Amniotic stem cell (primary cell): ENCODE measurements at regions not wholly inside any gene's neighbourhood (a gene's known extent, or its start where the extent isn't known, plus 50 kb on each side); places are given as distances from the start of the nearest gene placed in this dataset.
"Not testable (repeated sequence)": the region's sequence is repeated elsewhere in the genome, so short reads cannot be mapped to it uniquely, and the experiment has no call there.

Experiments used
- DNase-seq: peaks from one replicate; lab custom pipeline; 2025; lab: John Stamatoyannopoulos, UW

DNA sequence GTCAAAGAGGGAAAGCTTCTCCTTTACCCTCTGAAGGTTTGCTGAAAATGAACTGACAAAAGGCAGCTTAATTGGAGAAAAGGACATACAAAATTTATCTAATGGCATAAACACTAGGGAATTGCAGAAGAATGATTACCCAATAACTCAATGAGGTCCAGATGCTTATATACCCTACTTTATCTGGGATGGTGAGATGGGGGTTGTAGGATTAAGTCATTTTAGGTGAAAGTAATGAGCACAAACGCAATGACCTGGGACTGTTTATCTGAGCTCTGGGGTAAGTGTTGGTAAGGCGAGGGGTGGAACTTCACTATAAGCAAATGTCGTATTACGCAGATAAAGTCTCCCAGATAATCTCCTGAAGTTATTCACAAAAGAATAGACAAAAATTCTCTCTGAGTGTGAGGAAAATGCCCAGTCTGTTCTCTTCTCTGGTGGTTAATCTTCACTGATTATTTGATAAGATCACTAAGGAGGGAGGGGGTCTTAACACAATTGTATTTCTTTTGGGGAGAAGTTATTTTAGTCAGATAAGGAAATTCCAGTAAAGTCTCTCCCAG, 1067.8 kb downstream of the DNAJB9 start:
- DNase-seq: no peak

DNA sequence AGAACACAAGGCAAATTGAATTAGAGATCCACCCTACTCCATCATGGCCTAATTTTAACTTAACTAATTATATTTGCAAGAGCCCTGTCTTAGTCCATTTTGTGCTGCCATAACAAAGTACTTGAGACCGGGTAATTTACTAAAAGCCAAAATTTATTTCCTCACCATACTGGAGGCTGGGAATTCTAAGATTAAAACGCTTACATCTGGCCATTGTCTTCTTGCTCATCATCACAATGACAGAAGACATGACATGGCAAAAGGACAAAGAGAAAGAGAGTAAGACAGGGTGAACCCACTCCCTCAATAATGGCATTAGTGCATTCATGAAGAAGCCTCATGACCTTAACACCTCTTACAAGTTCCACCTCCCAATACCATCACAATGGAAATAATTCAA, 1068.6 kb downstream of the DNAJB9 start:
- DNase-seq: no peak

GRCh38 chr7:109639561-109639960, 1069.9 kb downstream of the DNAJB9 start:
- no peak for DNase-seq

- no peak for DNase-seq
Measured at GRCh38 chr7:109641445-109641844, 1071.8 kb downstream of the DNAJB9 start.

DNA sequence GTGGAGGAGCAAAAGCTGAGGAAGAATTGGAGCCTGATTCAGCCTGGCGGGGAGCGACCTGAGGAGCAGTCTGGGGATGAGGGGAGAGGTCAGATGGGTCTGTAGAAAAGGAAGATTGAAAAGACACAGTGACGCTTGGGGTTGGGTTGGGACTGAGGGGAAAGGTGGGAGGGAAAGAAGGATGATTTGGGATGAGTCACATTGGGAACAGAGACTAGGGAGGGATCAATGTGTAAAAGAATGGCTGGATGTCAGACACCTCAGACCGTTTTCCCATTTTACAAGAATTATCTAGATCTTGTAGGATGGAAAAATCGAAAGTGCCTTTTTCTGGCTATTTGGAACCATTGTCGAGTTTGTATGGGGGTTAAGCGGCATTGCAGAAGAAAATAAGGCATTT, 1076.5 kb downstream of the DNAJB9 start:
- DNase-seq: no peak

- DNase-seq: not testable (repeated sequence)
Measured at GRCh38 chr7:109646594-109646993, 1076.9 kb downstream of the DNAJB9 start.

DNA sequence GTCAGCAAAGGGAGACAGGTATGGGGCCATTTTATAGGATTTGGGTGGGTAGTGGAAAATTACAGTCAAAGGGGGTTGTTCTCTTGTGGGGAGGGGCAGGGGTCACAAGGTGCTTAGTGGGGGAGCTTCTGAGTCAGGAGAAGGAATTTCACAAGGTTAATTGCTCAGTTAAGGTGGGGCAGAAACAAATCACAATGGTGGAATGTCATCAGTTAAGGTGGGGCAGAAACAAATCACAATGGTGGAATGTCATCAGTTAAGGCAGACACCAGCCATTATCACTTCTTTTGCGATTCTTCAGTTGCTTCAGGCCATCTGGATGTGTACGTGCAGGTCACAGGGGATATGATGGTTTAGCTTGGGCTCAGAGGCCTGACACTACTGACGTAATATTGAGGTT, 1077.6 kb downstream of the DNAJB9 start:
- DNase-seq: not testable (repeated sequence)

GRCh38 chr7:109659261-109659660, 1089.6 kb downstream of the DNAJB9 start:
- DNase-seq: no peak

GRCh38 chr7:109660401-109660800, 1090.7 kb downstream of the DNAJB9 start:
- DNase-seq: no peak

DNA sequence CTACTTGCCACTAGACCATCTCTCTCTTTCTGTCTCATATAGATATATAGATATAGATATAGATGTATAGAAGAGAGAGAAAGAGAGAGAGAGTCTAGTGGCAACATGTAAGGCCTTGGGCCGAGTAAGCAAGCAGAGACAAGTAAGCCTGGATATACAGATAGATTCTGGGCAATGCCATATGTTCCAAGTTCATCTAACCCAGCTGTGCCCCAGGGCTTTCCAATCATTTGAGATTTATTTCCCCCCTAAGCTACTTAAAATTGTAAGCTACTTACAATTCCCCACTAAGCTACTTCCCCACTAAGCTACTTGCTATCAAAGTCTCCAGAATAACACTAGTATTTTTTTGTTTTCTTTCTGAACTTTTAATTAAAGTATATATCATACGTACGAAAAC, 1094.1 kb downstream of the DNAJB9 start:
- no peak for DNase-seq

GRCh38 chr7:109687269-109687668, 1117.6 kb downstream of the DNAJB9 start:
- DNase-seq: not testable (repeated sequence)

- not testable (repeated sequence) for DNase-seq
Measured at GRCh38 chr7:109692613-109693012, 1122.9 kb downstream of the DNAJB9 start.

DNA sequence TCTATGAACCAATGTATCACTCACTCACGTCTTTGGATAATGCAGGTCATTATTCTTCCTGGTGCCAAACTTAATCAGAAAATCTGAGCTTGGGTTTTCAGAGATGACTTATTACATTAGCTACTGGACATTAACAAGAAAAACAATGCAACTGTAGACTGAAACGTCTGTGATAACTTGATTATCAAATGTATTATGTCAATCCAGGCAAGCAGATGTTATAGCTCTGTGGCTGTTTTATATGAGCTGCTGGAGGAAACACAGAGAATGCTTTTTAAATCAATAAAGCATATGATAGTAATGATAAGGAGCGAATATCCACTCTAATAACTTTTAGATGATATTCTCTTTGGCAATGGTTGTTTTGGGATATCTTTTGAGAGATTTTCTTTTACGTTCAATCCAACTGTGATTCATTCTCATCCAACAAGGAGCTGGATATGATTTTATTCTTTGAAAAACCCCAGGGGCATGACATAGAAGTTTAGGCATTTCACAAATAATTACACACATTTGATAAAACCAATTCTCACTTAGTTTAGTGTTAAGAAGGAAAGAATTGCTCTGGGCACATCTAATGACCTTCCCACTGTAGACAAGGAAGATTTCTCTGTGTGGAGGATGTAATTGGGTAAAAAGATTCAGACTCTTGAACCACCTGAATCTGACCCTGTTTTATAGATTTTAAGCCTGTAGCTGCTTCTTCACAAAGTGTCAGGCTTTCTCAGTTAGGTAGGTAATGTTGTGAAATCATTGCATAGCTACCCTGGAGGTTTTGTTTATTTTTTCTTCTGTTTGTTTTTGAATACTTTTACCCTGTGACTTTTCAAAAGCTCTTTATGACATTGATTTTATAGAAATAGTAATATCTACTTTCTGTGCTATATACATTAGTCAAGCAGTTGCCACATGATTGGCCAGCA, 1124.7 kb downstream of the DNAJB9 start:
- no peak for DNase-seq

GRCh38 chr7:109695419-109695818, 1125.7 kb downstream of the DNAJB9 start:
- no peak for DNase-seq

DNA sequence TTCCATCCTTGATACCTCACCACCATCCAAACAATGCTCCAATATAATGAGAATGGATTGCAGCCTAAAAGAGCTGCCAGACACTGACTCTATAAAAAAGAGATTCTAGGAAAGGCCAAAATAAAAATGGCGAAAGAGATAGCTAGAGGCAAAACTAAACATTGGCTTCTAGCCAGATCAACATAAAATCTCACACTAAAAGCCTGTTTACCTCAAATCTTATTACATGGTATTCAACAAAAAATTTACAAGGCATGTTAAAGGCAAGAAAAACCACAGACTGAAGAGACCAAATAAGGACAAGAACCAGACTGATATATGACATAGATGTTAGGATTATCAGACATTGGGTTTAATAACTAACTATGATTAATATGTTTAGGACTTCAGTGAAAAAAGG, 1127.0 kb downstream of the DNAJB9 start:
- DNase-seq: no peak

- no peak for DNase-seq
Measured at GRCh38 chr7:109699661-109700060, 1130.0 kb downstream of the DNAJB9 start.

GRCh38 chr7:109713366-109713765, 1143.7 kb downstream of the DNAJB9 start:
- DNase-seq: no peak

GRCh38 chr7:109719359-109719758, 1149.7 kb downstream of the DNAJB9 start:
- not testable (repeated sequence) for DNase-seq

DNA sequence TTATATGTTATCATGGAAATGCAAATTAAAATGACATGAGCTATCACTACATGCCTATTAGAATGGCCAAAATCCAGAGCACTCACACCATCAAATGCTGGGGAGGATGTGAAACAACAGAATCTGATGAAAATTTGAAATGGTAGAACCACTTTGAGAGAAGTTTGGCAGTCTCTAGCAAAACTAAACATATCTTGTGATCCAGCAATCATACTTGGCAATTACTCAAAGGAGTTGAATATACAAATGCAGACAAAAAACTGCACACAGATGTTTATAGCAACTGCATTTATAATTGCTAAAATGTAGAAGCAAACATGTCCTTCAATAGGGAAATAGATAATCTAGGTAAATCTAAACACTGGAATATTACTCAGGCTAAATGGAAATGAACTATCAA, 1164.9 kb downstream of the DNAJB9 start:
- no peak for DNase-seq

DNA sequence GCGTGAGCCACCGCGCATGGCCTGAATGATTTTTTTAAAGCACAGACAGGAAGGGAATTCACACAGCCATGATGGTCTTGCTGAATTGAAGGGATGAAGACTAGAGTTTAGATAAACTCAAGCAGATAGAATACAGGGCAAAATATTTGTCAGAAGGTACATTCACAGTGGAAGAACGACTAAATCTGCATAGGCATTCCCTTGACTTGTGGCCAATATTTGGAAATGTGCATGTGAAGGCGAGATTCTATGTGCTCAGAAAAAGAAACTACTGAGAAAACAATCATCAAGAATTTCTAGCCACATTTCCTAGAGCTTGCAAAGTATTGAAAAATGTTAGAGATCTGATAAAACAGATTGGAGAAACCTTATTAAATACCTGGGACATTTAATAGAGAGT, 1166.2 kb downstream of the DNAJB9 start:
- DNase-seq: no peak

- no peak for DNase-seq
Measured at GRCh38 chr7:109745677-109746410, 1176.2 kb downstream of the DNAJB9 start.

DNA sequence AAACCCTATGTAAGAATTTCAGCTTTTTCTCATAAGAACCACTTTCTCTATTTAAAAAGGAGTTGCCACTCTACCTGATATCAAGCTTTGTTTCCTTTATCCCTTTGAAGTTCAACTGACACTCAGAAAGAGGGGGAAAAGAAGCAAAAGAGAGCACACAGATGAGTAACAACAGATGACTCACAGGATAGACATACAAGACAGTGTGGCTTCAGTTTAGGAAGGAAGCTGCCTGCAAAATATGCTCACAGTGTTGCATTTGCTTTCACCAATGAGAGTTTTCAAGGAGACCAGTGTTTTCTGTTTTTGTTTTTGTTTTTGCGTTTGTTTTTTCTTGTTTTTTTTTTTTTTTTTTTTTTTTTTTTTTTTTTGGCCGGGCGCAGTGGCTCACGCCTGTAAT, 1181.6 kb downstream of the DNAJB9 start:
- DNase-seq: no peak

DNA sequence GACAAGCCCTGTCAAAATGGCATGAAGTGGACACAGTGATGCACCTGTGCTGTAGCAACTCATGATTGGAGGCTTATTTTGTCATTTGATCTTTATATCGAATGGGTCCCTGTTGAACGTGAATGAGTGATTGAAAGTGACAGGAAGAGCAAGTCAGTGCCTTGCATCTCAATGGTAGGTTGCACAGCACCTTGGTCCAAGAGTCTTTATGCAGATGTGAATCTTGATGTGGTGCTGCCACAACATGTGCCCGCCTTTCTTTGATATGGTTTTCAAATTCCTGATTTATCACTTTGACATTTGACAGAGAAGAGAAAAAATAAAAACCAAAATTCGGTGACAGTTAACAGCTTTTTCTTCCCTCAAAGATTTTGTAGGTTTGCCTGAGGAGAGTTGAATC, 1182.4 kb downstream of the DNAJB9 start:
- DNase-seq: no peak
